ENCODE measurements at regions not wholly inside any gene's neighbourhood (a gene's known extent, or its start where the extent isn't known, plus 50 kb on each side); places are given as distances from the start of the nearest gene placed in this dataset.

DNA sequence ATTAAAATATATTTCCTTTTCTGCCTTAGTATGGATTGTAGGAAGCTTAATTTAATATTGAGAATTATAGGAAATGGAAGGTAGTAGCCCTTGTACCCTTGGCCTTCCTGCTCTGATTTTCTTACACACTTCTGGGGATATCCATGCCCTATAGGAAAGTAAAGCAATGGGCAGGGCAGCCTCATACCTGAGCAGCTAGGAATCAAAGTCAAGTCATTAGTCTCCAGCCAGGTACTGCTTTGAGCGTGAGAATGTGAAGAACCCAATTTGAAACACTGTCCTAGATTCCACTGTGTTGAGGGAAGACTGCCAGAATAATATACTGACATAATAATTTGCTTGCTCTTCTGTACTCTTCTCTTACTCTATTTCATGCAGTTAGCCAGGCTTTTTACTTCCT lies 51.0 kb upstream of the L3MBTL3 start:
- Histone ChIP-seq H3K79me2 (ENCODE audit: insufficient read depth, low read length) (no peaks in the 10 kb centered on the region), H3K9me2 (ENCODE audit: low read depth, low read length) (no peaks in the 10 kb centered on the region), H3K4me3 (ENCODE audit: low read depth, low read length, poor library complexity, severe bottlenecking) (no peak overlapping the region), H3K4me1 (ENCODE audit: insufficient read depth, low read length, severe bottlenecking) (no peaks in the 10 kb centered on the region), H2AFZ (ENCODE audit: low read length) (no peak overlapping the region), H4K20me1 (ENCODE audit: insufficient read depth, low read length) (no peaks in the 10 kb centered on the region), H3K36me3 (ENCODE audit: insufficient read depth, low read length) (no peaks in the 10 kb centered on the region), H3K27me3 (ENCODE audit: insufficient read depth, low read length) (no peaks in the 10 kb centered on the region), H3F3A (ENCODE audit: insufficient read depth, low read length) (no peaks in the 10 kb centered on the region), H3K9me3 (ENCODE audit: low read length) (no peaks in the 10 kb centered on the region), H3K27ac (ENCODE audit: low read depth, low read length, poor library complexity, severe bottlenecking) (no peak overlapping the region), H3K4me2 (ENCODE audit: low read length) (no peak overlapping the region), H3K9ac (ENCODE audit: low read length) (no peak overlapping the region)
- TF ChIP-seq EZH2 (IDR thresholded peaks at IDR 0.05; ENCODE audit: borderline replicate concordance, low read length): no peak
- TF ChIP-seq, protein P1, sequence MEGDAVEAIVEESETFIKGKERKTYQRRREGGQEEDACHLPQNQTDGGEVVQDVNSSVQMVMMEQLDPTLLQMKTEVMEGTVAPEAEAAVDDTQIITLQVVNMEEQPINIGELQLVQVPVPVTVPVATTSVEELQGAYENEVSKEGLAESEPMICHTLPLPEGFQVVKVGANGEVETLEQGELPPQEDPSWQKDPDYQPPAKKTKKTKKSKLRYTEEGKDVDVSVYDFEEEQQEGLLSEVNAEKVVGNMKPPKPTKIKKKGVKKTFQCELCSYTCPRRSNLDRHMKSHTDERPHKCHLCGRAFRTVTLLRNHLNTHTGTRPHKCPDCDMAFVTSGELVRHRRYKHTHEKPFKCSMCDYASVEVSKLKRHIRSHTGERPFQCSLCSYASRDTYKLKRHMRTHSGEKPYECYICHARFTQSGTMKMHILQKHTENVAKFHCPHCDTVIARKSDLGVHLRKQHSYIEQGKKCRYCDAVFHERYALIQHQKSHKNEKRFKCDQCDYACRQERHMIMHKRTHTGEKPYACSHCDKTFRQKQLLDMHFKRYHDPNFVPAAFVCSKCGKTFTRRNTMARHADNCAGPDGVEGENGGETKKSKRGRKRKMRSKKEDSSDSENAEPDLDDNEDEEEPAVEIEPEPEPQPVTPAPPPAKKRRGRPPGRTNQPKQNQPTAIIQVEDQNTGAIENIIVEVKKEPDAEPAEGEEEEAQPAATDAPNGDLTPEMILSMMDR (IDR thresholded peaks at IDR 0.05; ENCODE audit: low read length): no peak

DNA sequence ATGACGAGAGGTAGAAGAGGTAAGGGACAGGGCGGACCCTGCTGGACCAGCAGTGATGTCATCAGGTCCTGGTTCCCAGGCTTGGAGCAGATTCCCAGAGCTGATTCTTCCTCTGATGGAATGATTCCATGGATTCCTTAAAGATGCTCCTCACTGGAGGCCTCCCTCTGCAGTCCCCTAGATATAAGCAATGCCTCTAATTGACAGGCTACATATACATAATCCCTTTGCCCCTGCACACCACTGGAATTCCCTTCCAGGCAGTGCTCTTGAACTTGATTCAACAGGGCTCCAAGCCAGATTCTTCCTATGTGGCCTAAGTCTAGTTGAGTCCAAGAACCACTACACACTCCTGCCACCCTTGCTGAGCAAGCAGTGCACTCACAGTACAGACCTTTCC lies 52.3 kb upstream of the L3MBTL3 start:
- Histone ChIP-seq H3K27me3 (ENCODE audit: insufficient read depth, low read length) (no peaks in the 10 kb centered on the region), H3K4me2 (ENCODE audit: low read length) (no peak overlapping the region), H3K4me1 (ENCODE audit: insufficient read depth, low read length, severe bottlenecking) (no peaks in the 10 kb centered on the region), H3F3A (ENCODE audit: insufficient read depth, low read length) (no peaks in the 10 kb centered on the region), H3K79me2 (ENCODE audit: insufficient read depth, low read length) (no peaks in the 10 kb centered on the region), H3K4me3 (ENCODE audit: low read depth, low read length, poor library complexity, severe bottlenecking) (no peak overlapping the region), H3K36me3 (ENCODE audit: insufficient read depth, low read length) (no peaks in the 10 kb centered on the region), H3K9me3 (ENCODE audit: low read length) (no peaks in the 10 kb centered on the region), H4K20me1 (ENCODE audit: insufficient read depth, low read length) (no peaks in the 10 kb centered on the region), H3K9me2 (ENCODE audit: low read depth, low read length) (no peaks in the 10 kb centered on the region), H3K27ac (ENCODE audit: low read depth, low read length, poor library complexity, severe bottlenecking) (no peak overlapping the region), H3K9ac (ENCODE audit: low read length) (no peak overlapping the region), H2AFZ (ENCODE audit: low read length) (no peak overlapping the region)
- no peak for TF ChIP-seq EZH2 (IDR thresholded peaks at IDR 0.05; ENCODE audit: borderline replicate concordance, low read length)
- TF ChIP-seq, protein P1 (IDR thresholded peaks at IDR 0.05; ENCODE audit: low read length): no peak

GRCh38 chr6:129965096-129965495 lies 53.3 kb upstream of the L3MBTL3 start:
- H3K9me3 ChIP-seq (ENCODE audit: low read length): no peaks in the 10 kb centered on the region

More at GRCh38 chr6:129965096-129965495, 53.3 kb upstream of the L3MBTL3 start:
- no peaks in the 10 kb centered on the region for H3K9me2 ChIP-seq (ENCODE audit: low read depth, low read length)
- H4K20me1 ChIP-seq (ENCODE audit: insufficient read depth, low read length): no peaks in the 10 kb centered on the region
- no peaks in the 10 kb centered on the region for H3K79me2 ChIP-seq (ENCODE audit: insufficient read depth, low read length)
- H3K4me1 ChIP-seq (ENCODE audit: insufficient read depth, low read length, severe bottlenecking): no peaks in the 10 kb centered on the region
- no peak overlapping the region for H3K4me3 ChIP-seq (ENCODE audit: low read depth, low read length, poor library complexity, severe bottlenecking)
- no peak overlapping the region for H3K9ac ChIP-seq (ENCODE audit: low read length)
- no peaks in the 10 kb centered on the region for H3K36me3 ChIP-seq (ENCODE audit: insufficient read depth, low read length)
- no peak overlapping the region for H2AFZ ChIP-seq (ENCODE audit: low read length)
- H3F3A ChIP-seq (ENCODE audit: insufficient read depth, low read length): no peaks in the 10 kb centered on the region
- no peak overlapping the region for H3K4me2 ChIP-seq (ENCODE audit: low read length)
- H3K27me3 ChIP-seq (ENCODE audit: insufficient read depth, low read length): no peaks in the 10 kb centered on the region
- TF ChIP-seq EZH2 (IDR thresholded peaks at IDR 0.05; ENCODE audit: borderline replicate concordance, low read length): no peak
- TF ChIP-seq, protein P1 (IDR thresholded peaks at IDR 0.05; ENCODE audit: low read length): no peak
- H3K27ac ChIP-seq (ENCODE audit: low read depth, low read length, poor library complexity, severe bottlenecking): no peak overlapping the region
